SU-DHL-6 (cell line): ENCODE measurements at regions not wholly inside any gene's neighbourhood (a gene's known extent, or its start where the extent isn't known, plus 50 kb on each side); places are given as distances from the start of the nearest gene placed in this dataset.

Experiments used
- EZH2phosphoT487 ChIP-seq: fragments of 200-600 bp; sonication (generic), shearing (Covaris generic); conservative IDR thresholded peaks from 2 replicates; pipeline ENCODE4 v1.6.1; 2018; ENCODE audit warnings: mild to moderate bottlenecking, antibody characterized with exemption, low read length, moderate library complexity, mixed read lengths
- TF ChIP-seq, protein P1 (sequence below): fragments of 200-600 bp; sonication (generic); IDR thresholded peaks from one replicate; pipeline ENCODE4 v1.5.1; 2017; ENCODE audit warnings: antibody characterized with exemption, mild to moderate bottlenecking, low read length, moderate library complexity; ENCODE audit not compliant: insufficient read depth, poor library complexity, severe bottlenecking

DNA sequence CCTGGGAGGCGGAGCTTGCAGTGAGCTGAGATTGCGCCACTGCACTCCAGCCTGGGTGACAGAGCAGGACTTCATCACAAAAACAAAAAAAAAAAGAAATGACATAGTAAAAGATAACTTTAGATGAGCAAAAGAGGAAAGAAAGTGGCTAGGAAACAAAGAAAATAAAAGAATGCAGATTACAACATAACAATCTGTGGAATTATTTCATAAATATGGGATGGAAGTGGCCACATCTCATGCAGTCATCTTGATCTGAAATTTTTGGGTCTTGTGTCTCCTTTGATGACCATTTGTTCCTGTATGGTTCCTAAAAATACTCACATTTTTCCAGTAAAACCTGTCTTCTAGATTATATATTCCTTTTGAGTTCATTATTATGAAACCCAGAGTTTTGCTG lies 271.4 kb downstream of the SPRY1 start:
- TF ChIP-seq, protein P1, sequence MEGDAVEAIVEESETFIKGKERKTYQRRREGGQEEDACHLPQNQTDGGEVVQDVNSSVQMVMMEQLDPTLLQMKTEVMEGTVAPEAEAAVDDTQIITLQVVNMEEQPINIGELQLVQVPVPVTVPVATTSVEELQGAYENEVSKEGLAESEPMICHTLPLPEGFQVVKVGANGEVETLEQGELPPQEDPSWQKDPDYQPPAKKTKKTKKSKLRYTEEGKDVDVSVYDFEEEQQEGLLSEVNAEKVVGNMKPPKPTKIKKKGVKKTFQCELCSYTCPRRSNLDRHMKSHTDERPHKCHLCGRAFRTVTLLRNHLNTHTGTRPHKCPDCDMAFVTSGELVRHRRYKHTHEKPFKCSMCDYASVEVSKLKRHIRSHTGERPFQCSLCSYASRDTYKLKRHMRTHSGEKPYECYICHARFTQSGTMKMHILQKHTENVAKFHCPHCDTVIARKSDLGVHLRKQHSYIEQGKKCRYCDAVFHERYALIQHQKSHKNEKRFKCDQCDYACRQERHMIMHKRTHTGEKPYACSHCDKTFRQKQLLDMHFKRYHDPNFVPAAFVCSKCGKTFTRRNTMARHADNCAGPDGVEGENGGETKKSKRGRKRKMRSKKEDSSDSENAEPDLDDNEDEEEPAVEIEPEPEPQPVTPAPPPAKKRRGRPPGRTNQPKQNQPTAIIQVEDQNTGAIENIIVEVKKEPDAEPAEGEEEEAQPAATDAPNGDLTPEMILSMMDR, result no peak
- no peak for TF ChIP-seq EZH2phosphoT487
